ENCODE measurements at regions not wholly inside any gene's neighbourhood (a gene's known extent, or its start where the extent isn't known, plus 50 kb on each side); places are given as distances from the start of the nearest gene placed in this dataset.

- DNase-seq (ENCODE audit: low spot score) = no peak
Observed at GRCh38 chr12:132393991-132394949, 64.9 kb upstream of the GALNT9 start.

GRCh38 chr12:132393245-132393795, 63.9 kb upstream of the GALNT9 start:
- DNase-seq (ENCODE audit: low spot score) = no peak

- no peak for DNase-seq (ENCODE audit: low spot score)
Observed at GRCh38 chr12:132392389-132393244, 63.2 kb upstream of the GALNT9 start.

- DNase-seq (ENCODE audit: low spot score) = no peak
Observed at GRCh38 chr12:132391326-132392041, 62.1 kb upstream of the GALNT9 start.

GRCh38 chr12:132390287-132391076, 61.1 kb upstream of the GALNT9 start:
- DNase-seq (ENCODE audit: low spot score) = no peak

GRCh38 chr12:132389526-132390286, 60.3 kb upstream of the GALNT9 start:
- DNase-seq (ENCODE audit: low spot score) = no peak

GRCh38 chr12:132389026-132389425, 59.6 kb upstream of the GALNT9 start:
- DNase-seq (ENCODE audit: low spot score) = no peak

- DNase-seq (ENCODE audit: low spot score) = no peak
Observed at GRCh38 chr12:132388379-132389015, 59.1 kb upstream of the GALNT9 start.

GRCh38 chr12:132386926-132387497, 57.6 kb upstream of the GALNT9 start:
- DNase-seq (ENCODE audit: low spot score) = no peak

- no peak for DNase-seq (ENCODE audit: low spot score)
Observed at GRCh38 chr12:132385923-132386751, 56.7 kb upstream of the GALNT9 start.

GRCh38 chr12:132384916-132385774, 55.8 kb upstream of the GALNT9 start:
- DNase-seq (ENCODE audit: low spot score) = no peak

GRCh38 chr12:132380641-132381040, 51.3 kb upstream of the GALNT9 start:
- DNase-seq (ENCODE audit: low spot score) = no peak

- no peak for DNase-seq (ENCODE audit: low spot score)
Observed at GRCh38 chr12:132379996-132380395, 50.6 kb upstream of the GALNT9 start.

- DNase-seq (ENCODE audit: low spot score) = no peak
Observed at GRCh38 chr12:132379576-132379975, 50.2 kb upstream of the GALNT9 start.

All from left forelimb (tissue), 1 donor.